Activated B cell treated with CpG ODN at 0.5 μM for 24 hours (primary cell): ENCODE measurements at regions not wholly inside any gene's neighbourhood (a gene's known extent, or its start where the extent isn't known, plus 50 kb on each side); places are given as distances from the start of the nearest gene placed in this dataset.

ENCODE experiments used
- ATAC-seq: fragments of 200-7000 bp; cut with Tn5 transposase; one replicate; pipeline ENCODE4 v1.10.0; 2021; ENCODE audit warnings: low read depth, mild to moderate bottlenecking, moderate library complexity
- CTCF ChIA-PET: fragments of 350-600 bp; sonication (Branson Sonifier 250); formaldehyde crosslinking; loops from one replicate; lab custom pipeline; 2021; ENCODE audit warnings: antibody characterized with exemption; lab: Charles Lee
- POLR2A ChIA-PET: fragments of 350-600 bp; sonication (Branson Sonifier 250); formaldehyde crosslinking; loops from one replicate; lab custom pipeline; 2021; ENCODE audit warnings: antibody characterized with exemption; lab: Charles Lee
- DNase-seq: peaks from one replicate; pipeline ENCODE4 v3.0.0; 2022
- H3K27ac Mint-ChIP-seq: one replicate; pipeline ENCODE4 v1.8.0; 2020; ENCODE audit warnings: mixed read lengths
- H3K27me3 Mint-ChIP-seq: one replicate; pipeline ENCODE4 v1.8.0; 2021; ENCODE audit warnings: mixed read lengths
- H3K36me3 Mint-ChIP-seq: one replicate; pipeline ENCODE4 v1.8.0; 2021; ENCODE audit warnings: low read depth, mixed read lengths
- H3K4me1 Mint-ChIP-seq: one replicate; pipeline ENCODE4 v1.8.0; 2021; ENCODE audit warnings: mixed read lengths
- H3K4me3 Mint-ChIP-seq: one replicate; pipeline ENCODE4 v1.8.0; 2020; ENCODE audit warnings: mild to moderate bottlenecking, mixed read lengths
- H3K9me3 Mint-ChIP-seq: one replicate; pipeline ENCODE4 v1.8.0; 2020; ENCODE audit warnings: mixed read lengths
- CTCF ChIP-seq: fragments of 200-600 bp; IDR thresholded peaks from one replicate; pipeline ENCODE4 v1.8.0; 2022; ENCODE audit warnings: antibody characterized with exemption, mild to moderate bottlenecking
- intact Hi-C: fragments of 100-400 bp; cut with micrococcal nuclease; formaldehyde crosslinking; loops from one replicate; pipeline ENCODE4 v1.15.1; 2024

DNA sequence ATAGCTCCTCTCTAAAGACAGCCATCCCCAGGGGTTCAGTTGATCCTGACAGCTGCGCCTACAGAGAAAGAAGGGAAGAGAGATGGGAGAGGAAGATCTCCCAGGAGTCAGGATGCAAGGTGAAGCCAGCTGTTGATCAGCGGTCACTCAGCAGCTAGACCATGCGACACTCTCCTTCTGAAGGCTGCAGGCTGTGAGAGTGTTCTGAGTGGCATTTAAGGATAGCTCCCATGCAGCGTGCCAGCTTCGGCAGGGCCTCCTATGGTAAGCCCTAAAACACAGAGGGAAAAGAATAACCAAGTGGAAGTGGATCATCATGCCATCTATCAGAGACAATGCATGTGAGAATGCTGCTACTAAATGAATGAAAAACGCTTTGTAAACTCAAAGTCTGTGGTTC, 197.9 kb upstream of the NUDT4 start:
- intact Hi-C loops: loop anchor here (5.0 kb wide), 4 partner anchors 38 to 198 kb away; partner anchors contain the start of gene NUDT4
- H3K27me3 Mint-ChIP-seq: no peaks in the 10 kb centered on the region
- H3K36me3 Mint-ChIP-seq: no peaks in the 10 kb centered on the region
- POLR2A ChIA-PET: interaction anchor here (0.6 kb wide), 1 partner anchor 200 kb away, joined by 4 read pairs; no protein-coding TSS in a partner anchor
- no peak for TF ChIP-seq CTCF
- H3K9me3 Mint-ChIP-seq: no peaks in the 10 kb centered on the region
- CTCF ChIA-PET: interaction anchor here (0.7 kb wide), 1 partner anchor 162 kb away, joined by 3 read pairs; no protein-coding TSS in a partner anchor
- H3K27ac Mint-ChIP-seq: no peak overlapping the region
- DNase-seq (no peak), ATAC-seq (no peak)
- H3K4me1 Mint-ChIP-seq: peaks cover 40% of the 10 kb centered on the region
- H3K4me3 Mint-ChIP-seq: no peak overlapping the region

GRCh38 chr12:93180566-93180965, 197.2 kb upstream of the NUDT4 start:
- ChIA-PET POLR2A (no interaction called here), CTCF (interaction anchor here (0.7 kb wide), 1 partner anchor 161 kb away, joined by 3 read pairs; no protein-coding TSS in a partner anchor)

DNA sequence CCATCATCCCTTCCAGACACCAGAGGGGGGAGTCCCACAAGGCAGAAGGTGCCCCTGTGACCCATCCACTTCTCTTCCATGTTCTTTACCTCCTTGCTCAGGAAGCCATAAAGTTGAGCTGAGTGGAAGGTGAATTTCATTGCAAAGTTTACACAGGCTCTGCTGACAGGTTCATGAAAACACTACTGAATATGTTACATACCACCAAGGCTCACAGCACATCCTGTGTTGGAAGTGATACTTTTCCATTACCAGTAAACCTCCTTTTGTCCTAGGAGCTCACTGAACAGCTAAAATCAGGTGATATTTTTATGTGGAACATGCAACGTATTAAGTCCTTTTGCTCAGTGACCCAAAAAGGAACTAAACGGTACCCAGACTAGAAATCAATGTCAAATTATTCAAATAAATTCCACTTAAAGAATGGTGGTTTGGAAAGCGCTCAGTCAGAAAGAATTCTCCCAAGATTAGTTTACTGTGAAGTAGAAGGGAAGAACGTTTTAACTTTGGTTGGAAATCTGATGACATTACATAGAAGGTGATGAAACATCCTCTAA, 196.2 kb upstream of the NUDT4 start:
- Mint-ChIP-seq H3K9me3 (no peaks in the 10 kb centered on the region), H3K4me3 (no peak overlapping the region), H3K36me3 (no peaks in the 10 kb centered on the region), H3K27ac (peak overlapping the region; percentile 31), H3K27me3 (no peaks in the 10 kb centered on the region), H3K4me1 (peaks cover 53% of the 10 kb centered on the region)
- DNase-seq: no peak
- POLR2A ChIA-PET: interaction anchor here (0.6 kb wide), 1 partner anchor 146 kb away, joined by 3 read pairs; no protein-coding TSS in a partner anchor
- CTCF ChIA-PET: no interaction called here
- intact Hi-C loops: loop anchor here (5.0 kb wide), 4 partner anchors 36 to 196 kb away; partner anchors contain the start of gene NUDT4
- no peak for ATAC-seq
- no peak for TF ChIP-seq CTCF

More at GRCh38 chr12:93180566-93180965, 197.2 kb upstream of the NUDT4 start:
- DNase-seq (no peak), ATAC-seq (no peak)
- TF ChIP-seq CTCF: no peak
- H3K9me3 Mint-ChIP-seq: no peaks in the 10 kb centered on the region
- no peaks in the 10 kb centered on the region for H3K27me3 Mint-ChIP-seq
- H3K4me1 Mint-ChIP-seq: peaks cover 48% of the 10 kb centered on the region
- no peak overlapping the region for H3K27ac Mint-ChIP-seq
- intact Hi-C loops: loop anchor here (5.0 kb wide), 4 partner anchors 37 to 197 kb away; partner anchors contain the start of gene NUDT4
- no peak overlapping the region for H3K4me3 Mint-ChIP-seq
- no peaks in the 10 kb centered on the region for H3K36me3 Mint-ChIP-seq

DNA sequence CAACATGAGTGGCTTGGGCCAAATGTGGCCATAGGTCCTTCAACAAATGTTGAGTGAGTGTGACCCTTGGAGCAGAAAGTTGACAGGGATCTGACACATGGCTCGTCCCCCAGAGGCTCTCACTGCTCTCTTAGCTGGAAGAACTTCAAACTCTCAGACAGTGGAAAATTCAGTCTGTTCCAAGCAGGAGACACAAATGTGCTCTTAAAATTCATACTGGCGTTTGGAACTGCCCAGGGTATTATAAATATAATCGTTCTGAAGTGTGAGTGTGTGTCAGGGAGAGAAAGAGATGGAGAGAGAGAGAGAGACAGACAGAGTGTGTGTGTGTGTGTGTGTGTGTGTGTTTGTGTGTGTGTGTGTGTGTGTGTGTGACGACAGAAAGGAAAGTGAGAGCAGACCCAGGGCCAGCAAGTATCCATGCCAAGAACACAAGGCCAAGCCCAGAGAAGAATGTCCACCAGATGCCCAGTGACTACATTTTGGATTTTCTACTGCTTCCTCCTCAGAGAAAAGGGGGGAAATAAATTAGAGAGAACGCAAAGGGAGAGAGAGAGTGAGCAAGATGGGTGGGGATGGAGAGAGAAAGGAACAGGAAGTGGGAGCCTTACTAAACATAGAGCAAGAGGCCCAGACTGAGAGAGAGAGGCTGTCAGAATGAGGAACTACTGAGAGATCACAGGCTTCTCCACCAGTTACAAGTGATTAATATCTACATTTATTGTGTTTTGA, 193.6 kb upstream of the NUDT4 start:
- peaks cover 50% of the 10 kb centered on the region for H3K4me1 Mint-ChIP-seq
- H3K9me3 Mint-ChIP-seq: no peaks in the 10 kb centered on the region
- DNase-seq (no peak), ATAC-seq (peak; percentile 94)
- no peak for TF ChIP-seq CTCF
- ChIA-PET POLR2A (interaction anchor here (0.7 to 2.0 kb wide), 3 partner anchors 9 to 17 kb away, joined by 3 to 9 read pairs (median 6); no protein-coding TSS in a partner anchor), CTCF (no interaction called here)
- H3K27ac Mint-ChIP-seq: peak overlapping the region; percentile 86
- no peaks in the 10 kb centered on the region for H3K36me3 Mint-ChIP-seq
- no peaks in the 10 kb centered on the region for H3K27me3 Mint-ChIP-seq
- H3K4me3 Mint-ChIP-seq: peak overlapping the region; percentile 40
- intact Hi-C loops: loop anchor here (1.0 to 5.0 kb wide), 5 partner anchors 17 to 193 kb away; partner anchors contain the start of gene NUDT4
